GM19023 (cell line): ENCODE measurements at regions not wholly inside any gene's neighbourhood (a gene's known extent, or its start where the extent isn't known, plus 50 kb on each side); places are given as distances from the start of the nearest gene placed in this dataset.

Source experiments
- ATAC-seq: cut with Tn5 transposase; IDR thresholded peaks from one replicate; pipeline ENCODE4 v1.9.1; 2021; ENCODE audit warnings: mild to moderate bottlenecking, moderate library complexity; ENCODE audit not compliant: unreplicated experiment

- ATAC-seq, result no peak
Measured at GRCh38 chr6:4563156-4563555, 213.0 kb upstream of the CDYL start.

DNA sequence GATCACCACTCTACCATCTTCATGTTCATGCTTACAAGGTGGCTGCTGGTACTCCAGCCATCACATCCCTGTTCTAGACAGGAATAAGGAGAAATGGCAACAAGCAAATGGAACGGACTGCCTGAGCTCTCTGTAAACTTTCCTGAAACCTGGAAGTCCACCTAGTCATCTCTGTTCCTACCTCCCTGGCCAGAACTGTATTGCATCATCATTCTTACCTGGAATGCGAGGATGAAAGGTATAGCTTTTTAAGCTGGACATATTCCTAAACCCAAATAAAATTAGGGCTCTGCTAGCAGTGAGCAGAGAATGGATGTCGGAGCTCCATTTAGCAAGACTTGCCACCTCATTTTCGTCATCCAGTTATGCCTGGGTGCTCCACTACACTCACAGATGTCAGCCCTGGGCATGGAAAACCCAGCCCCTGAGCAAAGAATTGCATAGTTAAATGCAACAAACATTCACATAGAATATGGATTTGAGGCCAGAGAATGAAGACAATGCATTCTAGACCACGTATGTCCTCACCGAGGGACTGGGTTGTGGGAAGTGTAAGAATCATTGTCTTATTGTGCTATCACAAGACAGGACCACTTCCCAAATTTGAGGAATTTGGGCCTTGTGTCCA, 214.3 kb upstream of the CDYL start:
- ATAC-seq, result no peak

- no peak for ATAC-seq
Measured at GRCh38 chr6:4561078-4561435, 215.1 kb upstream of the CDYL start.

- ATAC-seq, result no peak
Measured at GRCh38 chr6:4560221-4561077, 215.8 kb upstream of the CDYL start.

GRCh38 chr6:4559281-4559875, 216.8 kb upstream of the CDYL start:
- no peak for ATAC-seq

DNA sequence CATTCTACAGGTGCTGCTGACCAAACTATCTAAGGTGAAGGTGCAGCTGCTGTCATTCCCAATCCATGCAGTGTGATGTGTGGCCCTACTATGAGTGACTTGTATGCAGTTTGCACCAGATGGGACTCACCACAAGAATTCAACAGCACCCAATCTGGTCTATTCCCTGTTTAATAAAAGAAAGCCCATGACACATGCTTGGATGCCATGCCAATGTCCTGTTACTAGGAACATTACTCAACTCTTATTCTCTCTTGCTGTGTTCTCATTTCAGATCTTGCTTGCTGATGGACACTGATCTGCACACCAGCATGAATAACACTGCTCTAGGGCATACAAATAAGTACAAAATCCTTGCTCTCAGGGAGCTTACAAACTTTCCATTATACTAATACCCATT, 221.6 kb upstream of the CDYL start:
- no peak for ATAC-seq

DNA sequence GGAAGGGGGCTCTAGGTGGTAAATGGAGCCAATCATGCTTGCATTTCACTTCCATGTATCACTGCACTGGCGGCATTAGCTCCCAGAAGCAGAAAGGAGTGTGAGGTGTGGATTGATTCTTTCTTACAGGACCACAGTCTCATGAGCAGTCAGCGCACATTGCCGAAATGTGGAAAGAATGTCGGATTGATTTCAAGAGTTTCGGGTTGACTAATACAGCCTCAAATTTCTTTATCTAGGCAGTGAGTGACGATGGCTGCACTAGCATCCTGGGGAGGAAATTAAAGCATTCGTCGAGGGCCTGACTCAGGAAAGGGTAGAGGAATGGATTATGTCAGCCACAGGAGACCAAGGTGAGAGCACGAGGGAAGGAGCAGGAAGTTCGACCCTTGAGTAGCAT, 222.8 kb upstream of the CDYL start:
- ATAC-seq, result no peak

- ATAC-seq, result no peak
Measured at GRCh38 chr6:4550227-4550597, 226.0 kb upstream of the CDYL start.

DNA sequence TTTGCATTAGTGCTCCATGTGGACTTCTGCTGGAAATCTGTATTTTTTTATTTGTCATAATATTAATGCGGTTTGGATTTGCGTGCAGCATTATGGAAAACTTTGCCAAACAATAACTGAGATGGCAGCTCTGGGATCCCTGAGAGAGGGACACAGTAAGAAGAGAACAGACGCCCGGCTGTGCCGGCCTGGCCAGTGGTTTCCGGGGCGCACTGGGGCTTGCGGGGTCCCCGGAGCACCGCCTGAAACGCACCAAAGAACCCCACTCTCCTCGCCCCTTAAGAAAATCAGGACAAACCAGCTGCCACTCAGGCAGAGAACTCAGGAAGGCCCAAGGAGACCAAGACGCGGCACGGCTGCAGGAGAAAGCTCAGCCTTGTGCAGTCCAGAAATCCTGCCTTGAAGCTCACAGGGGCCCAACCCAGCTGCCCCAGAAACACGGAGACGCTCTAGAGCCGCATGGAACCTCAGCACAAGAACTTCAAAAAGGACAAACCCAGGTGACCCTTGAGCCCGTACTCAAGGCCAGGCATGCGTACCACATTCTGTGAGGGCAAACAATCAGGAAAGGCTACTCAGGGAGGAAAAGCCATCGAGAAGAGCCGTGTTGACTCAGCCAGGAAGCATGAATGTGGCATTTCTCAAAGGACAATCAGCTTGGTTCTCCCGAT, 226.5 kb upstream of the CDYL start:
- ATAC-seq, result no peak

GRCh38 chr6:4545893-4546292, 230.3 kb upstream of the CDYL start:
- ATAC-seq, result no peak

- ATAC-seq, result no peak
Measured at GRCh38 chr6:4543596-4543995, 232.6 kb upstream of the CDYL start.

GRCh38 chr6:4533576-4533975, 242.6 kb upstream of the CDYL start:
- no peak for ATAC-seq

DNA sequence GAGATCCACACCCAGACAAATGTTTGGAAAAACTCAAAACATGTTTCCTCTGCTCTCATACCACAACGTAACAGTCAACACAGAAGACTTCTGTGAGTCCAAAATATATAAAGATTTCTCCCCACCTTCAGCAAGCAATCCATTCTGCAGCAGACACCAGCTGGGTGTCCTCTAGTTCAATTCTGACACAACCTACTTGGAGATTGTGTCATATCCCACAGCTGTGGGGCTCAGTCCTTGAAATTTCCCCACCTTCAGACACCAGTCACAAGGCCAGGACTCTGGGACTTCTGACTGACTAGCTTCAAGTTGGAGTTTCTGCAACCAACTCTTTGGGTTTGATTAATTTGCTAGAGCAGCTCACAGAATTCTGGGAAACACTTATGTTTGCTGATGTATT, 244.8 kb upstream of the CDYL start:
- ATAC-seq, result no peak

- no peak for ATAC-seq
Measured at GRCh38 chr6:4522453-4522852, 253.8 kb upstream of the CDYL start.

DNA sequence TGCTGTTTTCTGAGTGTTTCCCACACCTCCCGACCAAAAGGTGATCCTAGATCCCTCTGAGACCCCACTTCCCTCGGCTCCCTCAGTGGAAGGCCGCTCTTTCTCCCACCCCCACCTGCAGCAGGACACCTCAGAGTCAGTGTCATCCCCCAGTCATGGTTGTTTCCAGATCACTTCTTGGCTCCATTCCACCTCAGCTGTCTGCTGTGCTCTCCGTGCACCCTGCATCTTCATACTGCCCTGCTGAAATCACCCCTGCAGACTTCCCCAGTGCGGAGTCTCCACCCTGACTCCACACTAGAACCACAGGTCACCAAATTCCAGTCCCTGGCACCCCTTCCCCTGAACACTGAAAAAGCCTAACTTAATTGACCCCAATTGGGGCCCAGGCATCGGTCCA, 255.1 kb upstream of the CDYL start:
- no peak for ATAC-seq

- peak; percentile 84 for ATAC-seq
Measured at GRCh38 chr6:4518506-4518905, 257.7 kb upstream of the CDYL start.

- no peak for ATAC-seq
Measured at GRCh38 chr6:4516206-4516605, 260.0 kb upstream of the CDYL start.

- no peak for ATAC-seq
Measured at GRCh38 chr6:4513561-4513960, 262.6 kb upstream of the CDYL start.

DNA sequence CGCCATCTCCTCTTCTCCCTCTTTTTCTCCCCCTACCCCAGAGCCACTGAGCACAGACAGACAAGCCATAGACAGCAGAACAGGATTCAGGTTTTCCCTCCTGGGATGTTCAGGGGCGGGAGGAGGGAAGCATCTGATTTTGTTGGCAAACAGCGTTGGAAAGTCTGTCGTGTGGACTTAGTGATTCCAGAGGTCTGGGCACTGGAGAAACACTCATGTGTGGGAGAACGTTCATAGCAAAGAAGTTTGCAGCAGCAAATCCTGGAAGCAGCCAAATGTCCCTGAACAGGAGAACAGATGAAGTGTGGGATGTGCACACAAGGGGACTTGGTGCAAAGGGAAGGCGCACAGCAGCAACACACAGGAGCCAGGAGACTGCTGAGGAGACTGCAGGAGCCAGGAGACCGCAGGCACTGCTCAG, 264.1 kb upstream of the CDYL start:
- no peak for ATAC-seq

GRCh38 chr6:4511641-4512020, 264.6 kb upstream of the CDYL start:
- ATAC-seq, result no peak

- ATAC-seq, result no peak
Measured at GRCh38 chr6:4510906-4511640, 265.1 kb upstream of the CDYL start.
